ENCODE measurements at regions not wholly inside any gene's neighbourhood (a gene's known extent, or its start where the extent isn't known, plus 50 kb on each side); places are given as distances from the start of the nearest gene placed in this dataset.

GRCh38 chr3:18558507-18558906 is 133.4 kb upstream of the SATB1 start:
- TF ChIP-seq CTCF (IDR thresholded peaks at IDR 0.05): no peak
- TF ChIP-seq POLR2A (IDR thresholded peaks at IDR 0.05): no peak

Data from ovary (tissue), 3 donors.